ENCODE measurements at regions not wholly inside any gene's neighbourhood (a gene's known extent, or its start where the extent isn't known, plus 50 kb on each side); places are given as distances from the start of the nearest gene placed in this dataset.

GRCh38 chr17:73900516-73900915 is 256.3 kb upstream of the SDK2 start:
- DNase-seq (ENCODE audit: extremely low read depth, low read depth): no peak
- no peak for TF ChIP-seq CTCF (IDR thresholded peaks at IDR 0.05; ENCODE audit: low read depth, low read length)

- DNase-seq (ENCODE audit: extremely low read depth, low read depth): no peak
- no peak for TF ChIP-seq CTCF (IDR thresholded peaks at IDR 0.05; ENCODE audit: low read depth, low read length)
These were observed 257.0 kb upstream of the SDK2 start for GRCh38 chr17:73901249-73901648.

GRCh38 chr17:73901661-73902415 is 257.6 kb upstream of the SDK2 start:
- no peak for DNase-seq (ENCODE audit: extremely low read depth, low read depth)
- TF ChIP-seq CTCF (IDR thresholded peaks at IDR 0.05; ENCODE audit: low read depth, low read length): no peak

GRCh38 chr17:73902416-73903181 is 258.4 kb upstream of the SDK2 start:
- TF ChIP-seq CTCF (IDR thresholded peaks at IDR 0.05; ENCODE audit: low read depth, low read length): no peak
- DNase-seq (ENCODE audit: extremely low read depth, low read depth): no peak

- no peak for TF ChIP-seq CTCF (IDR thresholded peaks at IDR 0.05; ENCODE audit: low read depth, low read length)
- no peak for DNase-seq (ENCODE audit: extremely low read depth, low read depth)
These were observed 262.9 kb upstream of the SDK2 start for GRCh38 chr17:73906896-73907870.

GRCh38 chr17:73909186-73909585 is 264.9 kb upstream of the SDK2 start:
- no peak for TF ChIP-seq CTCF (IDR thresholded peaks at IDR 0.05; ENCODE audit: low read depth, low read length)
- no peak for DNase-seq (ENCODE audit: extremely low read depth, low read depth)
